A549 (cell line): ENCODE measurements at regions not wholly inside any gene's neighbourhood (a gene's known extent, or its start where the extent isn't known, plus 50 kb on each side); places are given as distances from the start of the nearest gene placed in this dataset.

Experiments used
- ATAC-seq, 2 experiments: fragments of 200-7000 bp in 1 of 2; fragments of >200 bp in 1 of 2; cut with Nextera tagmentation in 1 of 2; cut with Tn5 transposase in 1 of 2; 3 replicates each; pipeline versions ENCODE4 v1.8.0 to v1.9.1; 2018 to 2020; ENCODE audit warnings: mild to moderate bottlenecking in 1 of 2, moderate library complexity in 1 of 2
- CTCF ChIA-PET: fragments of 300-600 bp; sonication (Branson Sonifier 250); formaldehyde crosslinking; extraction: SDS; loops from one replicate; lab custom pipeline; 2021; ENCODE audit warnings: antibody characterized with exemption, inconsistent platforms; lab: Yijun Ruan, JAX
- POLR2A ChIA-PET: fragments of 350-600 bp; formaldehyde crosslinking; extraction: SDS; loops from one replicate; lab custom pipeline; 2021; ENCODE audit warnings: antibody characterized with exemption, inconsistent platforms; lab: Yijun Ruan, JAX
- DNase-seq, 2 experiments: peaks; one replicate each; pipeline versions ENCODE4 v3.0.0 to v3.0.0-alpha.2; 2011 to 2016; ENCODE audit warnings: low read depth in 1 of 2, low spot score in 1 of 2
- FAIRE-seq: peaks from 2 replicates; lab custom pipeline; 2011; peaks lifted over from hg19 to GRCh38; lab: Jason Lieb, UNC
- H3K27ac ChIP-seq, 2 experiments: fragments of >200 bp; sonication (Bioruptor Twin); formaldehyde crosslinking; 3 replicates each; pipeline ENCODE4 v1.5.1; 2016 to 2017
- H3K4me1 ChIP-seq: fragments of >200 bp; sonication (Bioruptor Twin); formaldehyde crosslinking; 3 replicates; pipeline ENCODE4 v1.6.1; 2016
- H3K4me2 ChIP-seq: fragments of >200 bp; sonication (Bioruptor Twin); formaldehyde crosslinking; 3 replicates; pipeline ENCODE4 v1.6.1; 2016
- H3K4me3 ChIP-seq: fragments of >200 bp; sonication (Bioruptor Twin); formaldehyde crosslinking; 3 replicates; pipeline ENCODE4 v1.5.1; 2016
- H3K9me3 ChIP-seq: fragments of >200 bp; sonication (Bioruptor Twin); formaldehyde crosslinking; 3 replicates; pipeline ENCODE4 v1.6.1; 2016
- CBX2 ChIP-seq: fragments of 200-600 bp; sonication (generic); IDR thresholded peaks from 2 replicates; pipeline ENCODE4 v1.6.1; 2016; ENCODE audit warnings: low read depth, mild to moderate bottlenecking, borderline replicate concordance
- CHD2 ChIP-seq: fragments of 150-350 bp; IDR thresholded peaks from 2 replicates; pipeline ENCODE4 v1.6.1; 2014; ENCODE audit warnings: low read length; ENCODE audit not compliant: partially characterized antibody
- E2F6 ChIP-seq: IDR thresholded peaks from 2 replicates; pipeline ENCODE4 v1.6.1; 2012; ENCODE audit warnings: low read depth, borderline replicate concordance
- ELK1 ChIP-seq: fragments of 150-350 bp; IDR thresholded peaks from 2 replicates; pipeline ENCODE4 v1.6.1; 2014; ENCODE audit warnings: low read depth, mild to moderate bottlenecking, low read length
- FOSB ChIP-seq: fragments of 250-450 bp; sonication (Bioruptor Pico); IDR thresholded peaks from 2 replicates; pipeline ENCODE4 v1.5.0; 2020; ENCODE audit warnings: mild to moderate bottlenecking, moderate library complexity
- GATA3 ChIP-seq: IDR thresholded peaks from 2 replicates; pipeline ENCODE4 v1.6.1; 2012; ENCODE audit warnings: borderline replicate concordance
- HDAC2 ChIP-seq: fragments of 200-600 bp; sonication (generic); IDR thresholded peaks from 2 replicates; pipeline ENCODE4 v1.6.1; 2016
- HES2 ChIP-seq: fragments of >200 bp; sonication (Bioruptor Twin); formaldehyde crosslinking; IDR thresholded peaks from 2 replicates; pipeline ENCODE4 v1.6.1; 2016
- HEYL ChIP-seq: fragments of 250-450 bp; sonication (Bioruptor Pico); IDR thresholded peaks from 2 replicates; pipeline ENCODE4 v1.8.0; 2021; ENCODE audit warnings: mild to moderate bottlenecking, moderate library complexity
- HOXB5 ChIP-seq: fragments of 250-450 bp; sonication (Bioruptor Pico); IDR thresholded peaks from 2 replicates; pipeline ENCODE4 v1.5.0; 2020; ENCODE audit warnings: mild to moderate bottlenecking, moderate library complexity
- JUN ChIP-seq, 2 experiments: fragments of >200 bp; sonication (Bioruptor Twin); formaldehyde crosslinking; IDR thresholded peaks; 2 replicates in 1 of 2; 3 replicates in 1 of 2; pipeline ENCODE4 v1.6.1; 2016 to 2017
- NR3C1 ChIP-seq: fragments of >200 bp; sonication (Bioruptor Twin); formaldehyde crosslinking; IDR thresholded peaks from 3 replicates; pipeline ENCODE4 v1.6.1; 2017
- POLR2A ChIP-seq: IDR thresholded peaks from 2 replicates; pipeline ENCODE4 v1.6.1; 2012; ENCODE audit warnings: mild to moderate bottlenecking, low read length
- POLR2AphosphoS2 ChIP-seq: conservative IDR thresholded peaks from 2 replicates; pipeline ENCODE4 v1.6.1; 2012; ENCODE audit warnings: low read length, improper control_type of control experiment, inconsistent platforms
- RNF2 ChIP-seq: fragments of 200-600 bp; sonication (generic); IDR thresholded peaks from 2 replicates; pipeline ENCODE4 v1.6.1; 2016; ENCODE audit warnings: low read depth, mild to moderate bottlenecking, antibody characterized with exemption, moderate library complexity, borderline replicate concordance
- TP53 ChIP-seq: fragments of 250-450 bp; sonication (Bioruptor Pico); IDR thresholded peaks from 2 replicates; pipeline ENCODE4 v1.5.0; 2021; ENCODE audit warnings: mild to moderate bottlenecking, moderate library complexity
- ZFP36 ChIP-seq: fragments of 450-650 bp; IDR thresholded peaks from 2 replicates; pipeline ENCODE4 v1.6.1; 2014; ENCODE audit warnings: borderline replicate concordance; ENCODE audit not compliant: partially characterized antibody
- ZSCAN20 ChIP-seq: fragments of 250-450 bp; sonication (Bioruptor Pico); IDR thresholded peaks from 2 replicates; pipeline ENCODE4 v1.8.0; 2022; ENCODE audit warnings: mild to moderate bottlenecking, moderate library complexity
- WGBS: methylation state at CpG from one replicate; pipeline ENCODE4 v1.1.6; 2017; ENCODE audit errors: missing lambda C conversion rate; 5-methylcytosine and 5-hydroxymethylcytosine counted together
- TF ChIP-seq, protein P1 (sequence below): IDR thresholded peaks from 2 replicates; pipeline ENCODE4 v1.6.1; 2012
- TF ChIP-seq, protein P2 (sequence below): fragments of >200 bp; sonication (Bioruptor Twin); formaldehyde crosslinking; IDR thresholded peaks from 3 replicates; pipeline ENCODE4 v1.6.1; 2016

DNA sequence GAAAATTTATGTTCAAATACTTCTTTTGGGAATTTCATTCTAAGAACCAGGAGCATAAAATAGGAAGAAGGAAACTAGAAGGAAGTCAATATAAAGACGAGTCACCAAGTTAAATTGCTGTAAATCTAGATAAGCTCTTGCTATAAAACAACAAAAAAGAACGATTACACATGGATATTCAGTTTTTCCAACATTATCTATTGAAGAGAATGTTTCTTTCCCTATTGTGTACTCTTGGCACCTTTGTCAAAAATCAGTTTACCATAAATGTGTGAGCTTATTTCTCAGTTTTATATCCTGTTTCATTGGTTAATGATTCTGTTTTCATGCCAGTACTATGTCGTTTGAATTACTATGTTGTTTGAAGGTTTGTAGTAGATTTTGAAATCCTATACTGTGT, 536.3 kb upstream of the MKI67 start (continued):
- TF ChIP-seq GATA3 = no peak
- TF ChIP-seq, protein P1, sequence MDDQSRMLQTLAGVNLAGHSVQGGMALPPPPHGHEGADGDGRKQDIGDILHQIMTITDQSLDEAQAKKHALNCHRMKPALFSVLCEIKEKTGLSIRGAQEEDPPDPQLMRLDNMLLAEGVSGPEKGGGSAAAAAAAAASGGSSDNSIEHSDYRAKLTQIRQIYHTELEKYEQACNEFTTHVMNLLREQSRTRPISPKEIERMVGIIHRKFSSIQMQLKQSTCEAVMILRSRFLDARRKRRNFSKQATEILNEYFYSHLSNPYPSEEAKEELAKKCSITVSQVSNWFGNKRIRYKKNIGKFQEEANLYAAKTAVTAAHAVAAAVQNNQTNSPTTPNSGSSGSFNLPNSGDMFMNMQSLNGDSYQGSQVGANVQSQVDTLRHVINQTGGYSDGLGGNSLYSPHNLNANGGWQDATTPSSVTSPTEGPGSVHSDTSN = no peak

DNA sequence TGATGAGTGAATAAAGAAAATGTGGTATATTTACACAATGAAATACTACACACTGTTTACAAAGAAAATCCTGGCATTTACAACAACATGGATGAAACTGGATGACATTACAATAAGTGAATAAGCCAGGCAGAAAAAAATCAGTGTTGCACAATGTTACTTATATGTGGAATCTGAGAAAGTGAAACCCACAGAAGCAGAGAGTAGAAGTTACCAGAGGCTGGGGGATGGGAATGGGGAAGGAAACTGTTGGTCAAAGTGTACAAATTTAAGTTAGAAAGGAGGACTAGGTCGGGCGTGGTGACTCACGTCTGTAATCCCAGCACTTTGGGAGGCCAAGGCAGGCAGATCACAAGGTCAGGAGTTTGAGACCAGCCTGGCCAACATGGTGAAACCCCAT, 538.5 kb upstream of the MKI67 start:
- no peak for ATAC-seq
- POLR2A ChIA-PET = no interaction called here
- H3K9me3 ChIP-seq = no peaks in the 10 kb centered on the region
- TF ChIP-seq CHD2 (no peak), RNF2 (no peak), FOSB (CRISPR knock-in tag) (no peak), ELK1 (no peak), HDAC2 (no peak), ZSCAN20 (CRISPR knock-in tag) (no peak), NR3C1 (no peak), HES2 (no peak), CBX2 (no peak), POLR2AphosphoS2 (no peak), ZFP36 (no peak), HOXB5 (no peak)
- TF ChIP-seq, all 56 proteins: peak for 0
- FAIRE-seq (no peak), DNase-seq (no peak)
- no peak overlapping the region for H3K4me2 ChIP-seq
- H3K4me1 ChIP-seq = no peaks in the 10 kb centered on the region
- 0% methylated on average over 3 of the region's 3 CpGs for WGBS
- no peak overlapping the region for H3K4me3 ChIP-seq
- CTCF ChIA-PET = no interaction called here
- no peak overlapping the region for H3K27ac ChIP-seq

GRCh38 chr10:128675405-128675804, 549.2 kb upstream of the MKI67 start:
- ChIA-PET POLR2A (no interaction called here), CTCF (no interaction called here)
- Histone ChIP-seq H3K9me3 (no peaks in the 10 kb centered on the region), H3K4me2 (no peak overlapping the region), H3K4me1 (no peaks in the 10 kb centered on the region), H3K4me3 (no peak overlapping the region), H3K27ac (no peak overlapping the region)
- FAIRE-seq (no peak), DNase-seq (no peak), ATAC-seq (no peak)
- no peak for TF ChIP-seq HEYL (CRISPR knock-in tag)
- TF ChIP-seq, protein P1 = no peak
- no peak for TF ChIP-seq POLR2A
- no peak for TF ChIP-seq JUN (IDR thresholded peaks at IDR 0.05)
- TF ChIP-seq, protein P2, sequence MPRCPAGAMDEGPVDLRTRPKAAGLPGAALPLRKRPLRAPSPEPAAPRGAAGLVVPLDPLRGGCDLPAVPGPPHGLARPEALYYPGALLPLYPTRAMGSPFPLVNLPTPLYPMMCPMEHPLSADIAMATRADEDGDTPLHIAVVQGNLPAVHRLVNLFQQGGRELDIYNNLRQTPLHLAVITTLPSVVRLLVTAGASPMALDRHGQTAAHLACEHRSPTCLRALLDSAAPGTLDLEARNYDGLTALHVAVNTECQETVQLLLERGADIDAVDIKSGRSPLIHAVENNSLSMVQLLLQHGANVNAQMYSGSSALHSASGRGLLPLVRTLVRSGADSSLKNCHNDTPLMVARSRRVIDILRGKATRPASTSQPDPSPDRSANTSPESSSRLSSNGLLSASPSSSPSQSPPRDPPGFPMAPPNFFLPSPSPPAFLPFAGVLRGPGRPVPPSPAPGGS = no peak
- TF ChIP-seq CHD2 = no peak
- no peak for TF ChIP-seq TP53
- no peak for TF ChIP-seq E2F6
- WGBS = 6% methylated on average over 6 of the region's 6 CpGs
